HG02588 (cell line): ENCODE measurements at regions not wholly inside any gene's neighbourhood (a gene's known extent, or its start where the extent isn't known, plus 50 kb on each side); places are given as distances from the start of the nearest gene placed in this dataset.

Source experiments
- ATAC-seq: cut with Tn5 transposase; IDR thresholded peaks from one replicate; pipeline ENCODE4 v1.9.1; 2021; ENCODE audit warnings: mild to moderate bottlenecking, moderate library complexity; ENCODE audit not compliant: unreplicated experiment

- ATAC-seq: no peak
Observed at GRCh38 chr12:87689196-87689595, 340.0 kb downstream of the C12orf50 start.

DNA sequence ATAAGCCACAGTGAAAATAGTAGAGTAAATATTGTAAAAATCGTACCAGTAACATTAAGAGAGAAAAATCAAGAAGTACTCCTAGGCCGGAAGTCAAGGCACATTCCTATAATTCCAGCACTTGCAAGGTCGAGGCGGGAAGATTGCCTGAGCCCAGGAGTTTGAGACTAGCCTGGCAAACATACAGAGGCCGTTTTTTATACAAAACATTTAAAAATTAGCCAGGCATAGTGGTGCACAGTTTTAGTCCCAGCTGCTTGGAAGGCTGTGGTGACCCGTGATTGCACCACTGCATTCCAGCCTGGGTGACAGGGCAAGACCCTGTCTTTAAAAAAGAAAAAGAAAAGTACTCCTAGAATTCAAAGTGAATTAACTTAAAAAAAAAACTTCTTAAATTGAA is 341.8 kb downstream of the C12orf50 start:
- no peak for ATAC-seq

- ATAC-seq: no peak
Observed at GRCh38 chr12:87685696-87686095, 343.5 kb downstream of the C12orf50 start.

DNA sequence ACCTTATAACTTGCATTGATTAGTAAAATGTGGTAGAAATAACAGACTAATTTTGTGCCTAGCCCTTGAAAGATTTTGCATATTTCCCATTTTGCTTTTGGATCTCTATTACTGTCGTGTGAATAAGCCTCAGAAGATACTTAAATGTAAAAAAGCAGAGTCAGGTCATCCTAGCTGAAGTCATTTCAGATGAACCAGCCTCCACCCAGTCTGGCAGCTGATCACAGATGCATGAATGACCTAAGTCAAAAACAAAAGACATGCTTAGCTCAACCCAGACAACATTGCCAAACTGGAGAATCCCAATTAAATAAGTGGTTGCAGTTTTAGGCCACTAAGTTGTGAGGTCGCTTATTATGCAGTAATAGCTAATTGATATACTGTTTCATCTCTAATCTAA is 349.9 kb downstream of the C12orf50 start:
- no peak for ATAC-seq

GRCh38 chr12:87678453-87678852 is 350.7 kb downstream of the C12orf50 start:
- no peak for ATAC-seq

GRCh38 chr12:87676731-87677130 is 352.5 kb downstream of the C12orf50 start:
- ATAC-seq: no peak

GRCh38 chr12:87671757-87672156 is 357.4 kb downstream of the C12orf50 start:
- ATAC-seq: no peak

DNA sequence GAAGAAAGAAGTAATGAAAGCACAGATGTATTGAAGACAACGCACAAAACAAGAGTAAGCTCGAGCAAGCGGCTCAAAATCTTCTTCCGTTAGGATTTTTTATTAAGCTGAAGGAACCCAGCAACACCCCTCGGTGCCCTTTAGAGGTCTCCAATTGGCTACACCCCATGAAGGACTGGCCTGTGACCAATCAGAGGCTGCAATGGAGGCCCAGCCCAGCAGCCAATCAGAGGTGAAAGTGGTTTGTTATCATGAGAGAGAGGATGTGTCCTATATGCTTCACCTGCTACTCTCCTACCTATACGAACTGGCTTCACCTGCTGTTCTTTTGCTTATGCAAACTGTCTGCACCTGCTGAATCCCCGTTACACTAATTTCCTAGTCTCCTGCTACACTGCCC is 358.8 kb downstream of the C12orf50 start:
- no peak for ATAC-seq

- ATAC-seq: no peak
Observed at GRCh38 chr12:87667378-87667777, 361.8 kb downstream of the C12orf50 start.

DNA sequence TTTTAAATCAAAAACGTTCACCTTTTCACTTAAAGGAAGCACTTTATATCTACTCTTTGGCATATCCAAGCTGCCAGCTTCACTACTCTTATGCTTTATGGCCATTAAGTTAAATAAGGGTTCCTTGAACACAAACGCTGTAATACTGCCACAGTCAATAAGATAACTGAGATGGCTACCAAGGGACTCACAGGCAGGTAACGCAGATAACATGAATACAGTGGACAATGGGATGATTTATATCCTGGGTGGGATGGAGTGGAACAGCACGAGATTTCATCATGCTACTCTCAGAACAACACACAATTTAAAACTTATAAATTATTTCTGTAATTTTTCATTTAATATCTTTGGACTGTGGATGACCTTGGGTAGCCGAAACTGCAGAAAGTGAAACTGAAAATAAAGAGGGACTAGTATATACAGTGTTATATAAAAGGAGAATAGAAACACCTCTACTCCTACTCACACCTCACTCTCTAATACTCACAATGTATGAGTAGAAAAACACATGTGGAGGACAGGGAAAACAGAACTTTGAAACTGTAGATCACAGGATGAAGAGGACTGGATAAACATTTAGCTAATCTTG is 367.3 kb downstream of the C12orf50 start:
- ATAC-seq: no peak

GRCh38 chr12:87660987-87661774 is 368.0 kb downstream of the C12orf50 start:
- ATAC-seq: no peak

- no peak for ATAC-seq
Observed at GRCh38 chr12:87660291-87660690, 368.9 kb downstream of the C12orf50 start.

DNA sequence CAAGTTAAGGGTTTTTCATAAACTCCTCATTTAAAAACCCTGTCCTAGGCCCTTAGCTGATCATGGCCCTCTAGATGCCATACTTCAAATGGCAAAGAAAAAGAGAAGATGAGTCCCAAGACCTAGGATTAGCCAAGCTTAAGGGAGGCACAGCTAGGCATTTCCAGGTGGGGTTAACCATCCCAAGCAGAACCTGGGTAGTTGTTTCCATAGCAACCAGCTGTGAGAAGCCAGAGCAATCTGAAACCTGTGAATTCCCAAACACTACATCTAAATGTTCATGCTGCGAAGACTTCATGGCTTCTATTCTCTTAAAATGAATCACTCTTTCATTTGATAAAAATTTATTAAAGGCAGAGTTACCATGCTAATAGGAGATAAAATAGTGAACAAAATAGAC is 372.9 kb downstream of the C12orf50 start:
- ATAC-seq: no peak

GRCh38 chr12:87651670-87652425 is 377.4 kb downstream of the C12orf50 start:
- ATAC-seq: no peak

GRCh38 chr12:87642245-87642644 is 387.0 kb downstream of the C12orf50 start:
- ATAC-seq: no peak

GRCh38 chr12:87618199-87618598 is 411.0 kb downstream of the C12orf50 start:
- ATAC-seq: no peak

DNA sequence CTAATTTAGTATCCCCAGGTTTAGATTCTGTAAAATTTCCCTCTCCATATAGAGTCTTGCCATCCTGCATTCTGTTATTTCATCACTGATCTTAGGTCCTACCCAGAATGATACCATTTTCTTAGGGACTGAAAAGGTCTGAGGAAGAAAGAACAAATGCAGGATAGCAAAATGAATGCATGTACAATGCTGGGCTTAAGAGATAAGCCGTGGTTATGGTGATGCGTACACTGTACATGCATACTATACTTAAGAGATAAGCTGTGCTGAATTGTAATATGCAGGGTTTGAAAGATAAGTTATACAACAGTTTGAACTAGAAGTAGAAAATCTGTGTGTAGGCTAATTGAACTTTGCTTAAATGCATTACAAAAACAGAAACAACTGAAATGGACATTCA is 416.2 kb downstream of the C12orf50 start:
- no peak for ATAC-seq

- no peak for ATAC-seq
Observed at GRCh38 chr12:87608321-87608720, 420.9 kb downstream of the C12orf50 start.

- ATAC-seq: no peak
Observed at GRCh38 chr12:87603727-87604126, 425.5 kb downstream of the C12orf50 start.

DNA sequence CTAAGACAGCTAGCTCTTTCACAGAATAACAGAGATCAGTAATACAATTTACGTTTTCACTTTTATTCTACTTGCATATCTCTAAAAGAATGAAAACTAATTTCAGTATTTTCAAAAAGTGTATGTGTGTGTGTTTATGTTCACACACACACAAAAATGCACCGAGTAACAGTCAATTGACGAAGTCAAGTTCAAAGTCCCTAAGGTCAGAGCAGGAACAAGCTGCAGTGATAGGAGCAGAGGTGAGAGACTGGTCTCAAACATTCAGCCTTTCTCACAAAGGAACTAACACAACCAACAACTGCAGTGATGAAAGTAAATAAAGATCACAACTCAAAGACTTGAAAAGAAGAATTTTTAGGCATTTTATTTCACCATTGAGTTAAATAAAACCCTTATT is 429.7 kb downstream of the C12orf50 start:
- no peak for ATAC-seq

DNA sequence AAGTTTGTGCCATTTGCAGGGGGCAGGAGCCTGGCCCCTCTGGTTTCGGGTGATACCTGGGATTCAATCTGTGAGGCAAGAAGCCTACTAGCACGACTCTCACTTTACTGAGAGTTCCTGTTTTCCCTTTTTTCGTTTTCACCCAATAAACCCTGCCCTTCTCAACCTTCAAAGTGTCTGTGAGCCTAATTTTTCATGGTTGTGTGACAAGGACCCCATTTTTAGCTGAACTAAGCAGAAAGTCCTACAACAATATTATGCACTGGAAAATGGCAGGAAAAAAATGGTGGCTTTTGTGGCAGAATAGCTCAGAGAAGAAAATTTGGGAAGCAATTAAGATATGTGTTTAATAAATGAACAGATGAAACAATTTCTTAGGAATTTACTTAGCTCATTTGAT is 432.1 kb downstream of the C12orf50 start:
- ATAC-seq: no peak

DNA sequence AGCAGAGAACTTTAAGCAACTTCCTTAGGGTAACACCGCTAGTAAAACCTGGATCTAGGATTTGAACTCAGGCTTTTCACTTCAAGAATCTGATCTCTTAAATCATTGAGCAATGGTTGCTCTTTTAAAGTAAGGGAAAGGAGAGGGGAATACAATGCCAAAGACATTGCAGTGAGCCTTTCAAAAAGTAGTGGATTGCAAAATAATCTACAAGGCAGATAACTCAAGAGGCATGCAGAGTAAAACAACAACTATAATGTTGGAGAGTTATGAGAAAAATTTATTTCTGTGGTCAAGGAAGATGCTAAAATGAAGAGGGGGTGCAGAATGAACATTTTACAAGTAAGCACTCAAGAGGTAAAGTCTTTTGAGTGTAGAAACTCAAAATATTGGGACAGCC is 432.6 kb downstream of the C12orf50 start:
- ATAC-seq: no peak
